GM12874 (cell line): ENCODE measurements at regions not wholly inside any gene's neighbourhood (a gene's known extent, or its start where the extent isn't known, plus 50 kb on each side); places are given as distances from the start of the nearest gene placed in this dataset.

Experiments used
- CTCF ChIP-seq: IDR thresholded peaks from 2 replicates; pipeline ENCODE4 v1.5.1; 2011; ENCODE audit warnings: low read depth, mild to moderate bottlenecking, control low read depth, low read length, moderate library complexity; ENCODE audit not compliant: insufficient read depth

DNA sequence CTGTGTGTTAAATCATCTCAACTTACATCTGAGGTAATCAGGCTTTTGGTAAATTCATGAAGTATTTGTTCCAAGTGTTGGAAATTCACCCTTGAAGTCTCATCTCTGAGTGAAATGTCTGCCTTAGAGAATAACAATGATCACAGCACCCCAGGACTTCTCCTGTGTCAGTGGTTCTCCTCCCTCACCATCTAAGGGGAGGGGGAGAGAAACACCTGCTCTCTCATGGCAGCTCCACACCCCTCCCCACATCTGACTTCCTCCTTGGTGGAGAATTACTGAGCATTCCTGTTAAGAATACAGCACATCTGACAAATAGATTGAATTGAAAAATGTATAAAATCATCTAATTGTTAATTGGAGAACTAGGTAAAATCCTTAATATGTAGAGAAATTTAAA is 532.1 kb downstream of the RNF144A start:
- no peak for TF ChIP-seq CTCF

GRCh38 chr2:7450188-7450832 is 533.1 kb downstream of the RNF144A start:
- no peak for TF ChIP-seq CTCF

GRCh38 chr2:7450833-7451190 is 533.6 kb downstream of the RNF144A start:
- no peak for TF ChIP-seq CTCF

GRCh38 chr2:7452110-7452876 is 535.1 kb downstream of the RNF144A start:
- no peak for TF ChIP-seq CTCF

DNA sequence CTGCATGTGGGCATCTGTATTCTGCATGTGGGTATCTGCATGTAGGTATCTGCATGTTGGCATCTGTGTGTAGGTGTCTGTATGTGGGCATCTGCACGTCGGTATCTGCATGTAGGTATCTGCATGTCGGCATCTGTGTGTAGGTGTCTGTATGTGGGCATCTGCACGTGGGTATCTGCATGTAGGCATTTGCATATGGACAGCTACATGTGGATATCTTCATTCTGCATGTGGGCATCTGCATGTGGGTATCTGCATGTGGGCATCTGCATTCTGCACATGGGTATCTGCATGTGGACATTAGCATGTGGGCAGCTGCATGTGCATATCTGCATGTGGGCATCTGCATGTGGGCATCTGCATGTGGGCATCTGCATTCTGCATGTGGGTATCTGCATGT is 537.4 kb downstream of the RNF144A start:
- TF ChIP-seq CTCF = no peak

- no peak for TF ChIP-seq CTCF
These were observed 539.5 kb downstream of the RNF144A start for GRCh38 chr2:7456762-7457161.

- no peak for TF ChIP-seq CTCF
These were observed 540.9 kb downstream of the RNF144A start for GRCh38 chr2:7458066-7458465.
